ENCODE measurements at regions not wholly inside any gene's neighbourhood (a gene's known extent, or its start where the extent isn't known, plus 50 kb on each side); places are given as distances from the start of the nearest gene placed in this dataset.

DNA sequence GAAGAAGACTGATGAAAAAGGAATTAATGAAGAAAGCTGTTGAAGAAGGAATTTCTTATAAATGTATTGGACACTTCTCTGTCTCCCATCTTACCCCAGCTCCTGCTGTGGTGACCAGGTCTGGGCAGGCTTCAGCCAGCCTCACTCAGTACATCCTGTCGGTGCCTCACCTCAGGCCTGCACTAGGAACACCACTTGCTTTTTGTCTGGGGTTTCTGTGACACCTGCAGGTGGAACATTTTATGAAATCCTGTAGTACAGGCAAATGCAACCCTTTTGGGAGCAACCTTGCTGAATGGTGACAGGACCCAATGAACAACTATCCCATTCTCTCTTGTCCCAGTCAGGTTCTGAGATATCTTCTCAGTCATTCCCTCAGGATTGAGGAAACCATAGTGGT, 129.7 kb downstream of the PRDM13 start:
- TF ChIP-seq BCL11A (IDR thresholded peaks at IDR 0.05; ENCODE audit: low read depth in 2 of 2, low read length in 2 of 2) (no peak), KDM5A (IDR thresholded peaks at IDR 0.05; ENCODE audit: low read length) (no peak), POLR2AphosphoS5 (IDR thresholded peaks at IDR 0.05; ENCODE audit: low read depth, low read length) (no peak), TBP (IDR thresholded peaks at IDR 0.05; ENCODE audit: low read depth, low read length) (no peak), POLR2A (IDR thresholded peaks at IDR 0.05; ENCODE audit: control extremely low read depth in 1 of 2, low read depth in 2 of 2, low read length in 2 of 2) (no peak), HDAC6 (IDR thresholded peaks at IDR 0.05; ENCODE audit: low read depth, low read length) (no peak), SRF (IDR thresholded peaks at IDR 0.05; ENCODE audit: low read depth, low read length) (no peak)
- TF ChIP-seq, protein P1, sequence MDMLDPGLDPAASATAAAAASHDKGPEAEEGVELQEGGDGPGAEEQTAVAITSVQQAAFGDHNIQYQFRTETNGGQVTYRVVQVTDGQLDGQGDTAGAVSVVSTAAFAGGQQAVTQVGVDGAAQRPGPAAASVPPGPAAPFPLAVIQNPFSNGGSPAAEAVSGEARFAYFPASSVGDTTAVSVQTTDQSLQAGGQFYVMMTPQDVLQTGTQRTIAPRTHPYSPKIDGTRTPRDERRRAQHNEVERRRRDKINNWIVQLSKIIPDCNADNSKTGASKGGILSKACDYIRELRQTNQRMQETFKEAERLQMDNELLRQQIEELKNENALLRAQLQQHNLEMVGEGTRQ (IDR thresholded peaks at IDR 0.05; ENCODE audit: low read length), result no peak
- TF ChIP-seq, protein P2, sequence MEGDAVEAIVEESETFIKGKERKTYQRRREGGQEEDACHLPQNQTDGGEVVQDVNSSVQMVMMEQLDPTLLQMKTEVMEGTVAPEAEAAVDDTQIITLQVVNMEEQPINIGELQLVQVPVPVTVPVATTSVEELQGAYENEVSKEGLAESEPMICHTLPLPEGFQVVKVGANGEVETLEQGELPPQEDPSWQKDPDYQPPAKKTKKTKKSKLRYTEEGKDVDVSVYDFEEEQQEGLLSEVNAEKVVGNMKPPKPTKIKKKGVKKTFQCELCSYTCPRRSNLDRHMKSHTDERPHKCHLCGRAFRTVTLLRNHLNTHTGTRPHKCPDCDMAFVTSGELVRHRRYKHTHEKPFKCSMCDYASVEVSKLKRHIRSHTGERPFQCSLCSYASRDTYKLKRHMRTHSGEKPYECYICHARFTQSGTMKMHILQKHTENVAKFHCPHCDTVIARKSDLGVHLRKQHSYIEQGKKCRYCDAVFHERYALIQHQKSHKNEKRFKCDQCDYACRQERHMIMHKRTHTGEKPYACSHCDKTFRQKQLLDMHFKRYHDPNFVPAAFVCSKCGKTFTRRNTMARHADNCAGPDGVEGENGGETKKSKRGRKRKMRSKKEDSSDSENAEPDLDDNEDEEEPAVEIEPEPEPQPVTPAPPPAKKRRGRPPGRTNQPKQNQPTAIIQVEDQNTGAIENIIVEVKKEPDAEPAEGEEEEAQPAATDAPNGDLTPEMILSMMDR (IDR thresholded peaks at IDR 0.05; ENCODE audit: control extremely low read depth in 1 of 3, insufficient read depth in 1 of 3, low read depth in 1 of 3, low read length in 3 of 3), result peak in 2 of 3 experiments; percentile 16 to 18; a peak in 2 of 4 replicates
- TF ChIP-seq, protein P3, sequence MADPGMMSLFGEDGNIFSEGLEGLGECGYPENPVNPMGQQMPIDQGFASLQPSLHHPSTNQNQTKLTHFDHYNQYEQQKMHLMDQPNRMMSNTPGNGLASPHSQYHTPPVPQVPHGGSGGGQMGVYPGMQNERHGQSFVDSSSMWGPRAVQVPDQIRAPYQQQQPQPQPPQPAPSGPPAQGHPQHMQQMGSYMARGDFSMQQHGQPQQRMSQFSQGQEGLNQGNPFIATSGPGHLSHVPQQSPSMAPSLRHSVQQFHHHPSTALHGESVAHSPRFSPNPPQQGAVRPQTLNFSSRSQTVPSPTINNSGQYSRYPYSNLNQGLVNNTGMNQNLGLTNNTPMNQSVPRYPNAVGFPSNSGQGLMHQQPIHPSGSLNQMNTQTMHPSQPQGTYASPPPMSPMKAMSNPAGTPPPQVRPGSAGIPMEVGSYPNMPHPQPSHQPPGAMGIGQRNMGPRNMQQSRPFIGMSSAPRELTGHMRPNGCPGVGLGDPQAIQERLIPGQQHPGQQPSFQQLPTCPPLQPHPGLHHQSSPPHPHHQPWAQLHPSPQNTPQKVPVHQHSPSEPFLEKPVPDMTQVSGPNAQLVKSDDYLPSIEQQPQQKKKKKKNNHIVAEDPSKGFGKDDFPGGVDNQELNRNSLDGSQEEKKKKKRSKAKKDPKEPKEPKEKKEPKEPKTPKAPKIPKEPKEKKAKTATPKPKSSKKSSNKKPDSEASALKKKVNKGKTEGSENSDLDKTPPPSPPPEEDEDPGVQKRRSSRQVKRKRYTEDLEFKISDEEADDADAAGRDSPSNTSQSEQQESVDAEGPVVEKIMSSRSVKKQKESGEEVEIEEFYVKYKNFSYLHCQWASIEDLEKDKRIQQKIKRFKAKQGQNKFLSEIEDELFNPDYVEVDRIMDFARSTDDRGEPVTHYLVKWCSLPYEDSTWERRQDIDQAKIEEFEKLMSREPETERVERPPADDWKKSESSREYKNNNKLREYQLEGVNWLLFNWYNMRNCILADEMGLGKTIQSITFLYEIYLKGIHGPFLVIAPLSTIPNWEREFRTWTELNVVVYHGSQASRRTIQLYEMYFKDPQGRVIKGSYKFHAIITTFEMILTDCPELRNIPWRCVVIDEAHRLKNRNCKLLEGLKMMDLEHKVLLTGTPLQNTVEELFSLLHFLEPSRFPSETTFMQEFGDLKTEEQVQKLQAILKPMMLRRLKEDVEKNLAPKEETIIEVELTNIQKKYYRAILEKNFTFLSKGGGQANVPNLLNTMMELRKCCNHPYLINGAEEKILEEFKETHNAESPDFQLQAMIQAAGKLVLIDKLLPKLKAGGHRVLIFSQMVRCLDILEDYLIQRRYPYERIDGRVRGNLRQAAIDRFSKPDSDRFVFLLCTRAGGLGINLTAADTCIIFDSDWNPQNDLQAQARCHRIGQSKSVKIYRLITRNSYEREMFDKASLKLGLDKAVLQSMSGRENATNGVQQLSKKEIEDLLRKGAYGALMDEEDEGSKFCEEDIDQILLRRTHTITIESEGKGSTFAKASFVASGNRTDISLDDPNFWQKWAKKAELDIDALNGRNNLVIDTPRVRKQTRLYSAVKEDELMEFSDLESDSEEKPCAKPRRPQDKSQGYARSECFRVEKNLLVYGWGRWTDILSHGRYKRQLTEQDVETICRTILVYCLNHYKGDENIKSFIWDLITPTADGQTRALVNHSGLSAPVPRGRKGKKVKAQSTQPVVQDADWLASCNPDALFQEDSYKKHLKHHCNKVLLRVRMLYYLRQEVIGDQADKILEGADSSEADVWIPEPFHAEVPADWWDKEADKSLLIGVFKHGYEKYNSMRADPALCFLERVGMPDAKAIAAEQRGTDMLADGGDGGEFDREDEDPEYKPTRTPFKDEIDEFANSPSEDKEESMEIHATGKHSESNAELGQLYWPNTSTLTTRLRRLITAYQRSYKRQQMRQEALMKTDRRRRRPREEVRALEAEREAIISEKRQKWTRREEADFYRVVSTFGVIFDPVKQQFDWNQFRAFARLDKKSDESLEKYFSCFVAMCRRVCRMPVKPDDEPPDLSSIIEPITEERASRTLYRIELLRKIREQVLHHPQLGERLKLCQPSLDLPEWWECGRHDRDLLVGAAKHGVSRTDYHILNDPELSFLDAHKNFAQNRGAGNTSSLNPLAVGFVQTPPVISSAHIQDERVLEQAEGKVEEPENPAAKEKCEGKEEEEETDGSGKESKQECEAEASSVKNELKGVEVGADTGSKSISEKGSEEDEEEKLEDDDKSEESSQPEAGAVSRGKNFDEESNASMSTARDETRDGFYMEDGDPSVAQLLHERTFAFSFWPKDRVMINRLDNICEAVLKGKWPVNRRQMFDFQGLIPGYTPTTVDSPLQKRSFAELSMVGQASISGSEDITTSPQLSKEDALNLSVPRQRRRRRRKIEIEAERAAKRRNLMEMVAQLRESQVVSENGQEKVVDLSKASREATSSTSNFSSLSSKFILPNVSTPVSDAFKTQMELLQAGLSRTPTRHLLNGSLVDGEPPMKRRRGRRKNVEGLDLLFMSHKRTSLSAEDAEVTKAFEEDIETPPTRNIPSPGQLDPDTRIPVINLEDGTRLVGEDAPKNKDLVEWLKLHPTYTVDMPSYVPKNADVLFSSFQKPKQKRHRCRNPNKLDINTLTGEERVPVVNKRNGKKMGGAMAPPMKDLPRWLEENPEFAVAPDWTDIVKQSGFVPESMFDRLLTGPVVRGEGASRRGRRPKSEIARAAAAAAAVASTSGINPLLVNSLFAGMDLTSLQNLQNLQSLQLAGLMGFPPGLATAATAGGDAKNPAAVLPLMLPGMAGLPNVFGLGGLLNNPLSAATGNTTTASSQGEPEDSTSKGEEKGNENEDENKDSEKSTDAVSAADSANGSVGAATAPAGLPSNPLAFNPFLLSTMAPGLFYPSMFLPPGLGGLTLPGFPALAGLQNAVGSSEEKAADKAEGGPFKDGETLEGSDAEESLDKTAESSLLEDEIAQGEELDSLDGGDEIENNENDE (IDR thresholded peaks at IDR 0.05; ENCODE audit: insufficient replicate concordance, low read length), result no peak

Measured in H1 (cell line).